ENCODE measurements at regions not wholly inside any gene's neighbourhood (a gene's known extent, or its start where the extent isn't known, plus 50 kb on each side); places are given as distances from the start of the nearest gene placed in this dataset.
"Not testable (repeated sequence)": the region's sequence is repeated elsewhere in the genome, so short reads cannot be mapped to it uniquely, and the experiment has no call there.

GRCh38 chr2:75432761-75433361 is 127.9 kb downstream of the EVA1A start:
- no peak for DNase-seq
- no peak overlapping the region for H3K4me3 ChIP-seq
- intact Hi-C loops (cut with DNase I; ENCODE audit: low total_unique reads) = no loop called here

GRCh38 chr2:75431763-75432162 is 129.0 kb downstream of the EVA1A start:
- Histone ChIP-seq H3K9me3 (no peaks in the 10 kb centered on the region), H3K27me3 (no peaks in the 10 kb centered on the region), H3K4me3 (no peak overlapping the region), H3K36me3 (no peaks in the 10 kb centered on the region), H3K4me1 (no peaks in the 10 kb centered on the region), H3K27ac (no peak overlapping the region)
- TF ChIP-seq CTCF (IDR thresholded peaks at IDR 0.05) = no peak
- DNase-seq = no peak
- intact Hi-C loops (cut with DNase I; ENCODE audit: low total_unique reads) = no loop called here

More at GRCh38 chr2:75432761-75433361, 127.9 kb downstream of the EVA1A start:
- Histone ChIP-seq H3K36me3 (no peaks in the 10 kb centered on the region), H3K27ac (no peak overlapping the region), H3K27me3 (no peaks in the 10 kb centered on the region), H3K4me1 (no peaks in the 10 kb centered on the region), H3K9me3 (no peaks in the 10 kb centered on the region)
- TF ChIP-seq CTCF (IDR thresholded peaks at IDR 0.05) = no peak

- no peak for DNase-seq
- Histone ChIP-seq H3K9me3 (no peaks in the 10 kb centered on the region), H3K27ac (no peak overlapping the region), H3K4me3 (no peak overlapping the region), H3K36me3 (no peaks in the 10 kb centered on the region), H3K27me3 (no peaks in the 10 kb centered on the region), H3K4me1 (no peaks in the 10 kb centered on the region)
- intact Hi-C loops (cut with DNase I; ENCODE audit: low total_unique reads) = no loop called here
- TF ChIP-seq CTCF (IDR thresholded peaks at IDR 0.05) = no peak
Measured at GRCh38 chr2:75431276-75431675, 129.5 kb downstream of the EVA1A start.

GRCh38 chr2:75430449-75430848 is 130.3 kb downstream of the EVA1A start:
- H3K4me3 ChIP-seq; H3K4me1 ChIP-seq; DNase-seq; H3K36me3 ChIP-seq; intact Hi-C loops (cut with DNase I; ENCODE audit: low total_unique reads); H3K27ac ChIP-seq; H3K27me3 ChIP-seq; H3K9me3 ChIP-seq: not testable (repeated sequence)

- TF ChIP-seq CTCF (IDR thresholded peaks at IDR 0.05) = no peak
- intact Hi-C loops (cut with DNase I; ENCODE audit: low total_unique reads) = no loop called here
- H3K36me3 ChIP-seq = no peaks in the 10 kb centered on the region
- H3K9me3 ChIP-seq = no peaks in the 10 kb centered on the region
- DNase-seq = no peak
- H3K4me1 ChIP-seq = no peaks in the 10 kb centered on the region
- H3K27me3 ChIP-seq = no peaks in the 10 kb centered on the region
- H3K4me3 ChIP-seq = no peak overlapping the region
- H3K27ac ChIP-seq = no peak overlapping the region
Measured at GRCh38 chr2:75428646-75429443, 131.9 kb downstream of the EVA1A start.

- no peaks in the 10 kb centered on the region for H3K27me3 ChIP-seq
- H3K36me3 ChIP-seq = no peaks in the 10 kb centered on the region
- no peak overlapping the region for H3K4me3 ChIP-seq
- no peak for TF ChIP-seq CTCF (IDR thresholded peaks at IDR 0.05)
- H3K9me3 ChIP-seq = no peaks in the 10 kb centered on the region
- intact Hi-C loops (cut with DNase I; ENCODE audit: low total_unique reads) = no loop called here
- H3K4me1 ChIP-seq = no peaks in the 10 kb centered on the region
- DNase-seq = no peak
- no peak overlapping the region for H3K27ac ChIP-seq
Measured at GRCh38 chr2:75428060-75428459, 132.7 kb downstream of the EVA1A start.

Data from tibial artery (tissue), 4 donors.